ENCODE measurements at regions not wholly inside any gene's neighbourhood (a gene's known extent, or its start where the extent isn't known, plus 50 kb on each side); places are given as distances from the start of the nearest gene placed in this dataset.

DNA sequence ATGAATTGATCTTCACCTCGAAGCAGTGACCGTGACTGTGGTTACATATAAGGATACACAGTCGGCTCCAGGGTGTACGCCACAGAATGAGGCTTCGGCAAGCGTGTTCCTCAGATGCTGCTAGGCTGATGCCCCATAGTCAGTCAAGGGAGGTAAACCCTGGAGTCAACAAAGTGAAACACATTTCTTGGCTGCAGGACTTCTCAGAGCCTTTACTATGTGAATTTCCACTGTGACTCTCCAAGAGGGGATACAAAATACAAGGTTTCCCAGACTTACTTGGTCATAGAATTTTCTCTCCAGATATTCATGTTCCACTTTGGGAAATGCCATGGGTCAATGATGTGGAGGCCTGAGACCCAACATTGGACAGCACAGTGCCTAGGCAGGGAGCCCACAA lies 260.6 kb downstream of the BCL11B start:
- no peaks in the 10 kb centered on the region for H3K4me1 Mint-ChIP-seq
- ChIA-PET CTCF (no interaction called here), POLR2A (no interaction called here)
- no peaks in the 10 kb centered on the region for H3K27me3 Mint-ChIP-seq (ENCODE audit: low read depth)
- no peaks in the 10 kb centered on the region for H3K36me3 Mint-ChIP-seq
- H3K4me3 Mint-ChIP-seq = no peak overlapping the region
- no peaks in the 10 kb centered on the region for H3K9me3 Mint-ChIP-seq
- TF ChIP-seq MXD4 (CRISPR knock-in tag; IDR thresholded peaks at IDR 0.05; ENCODE audit: borderline replicate concordance) (no peak), FOXP1 (CRISPR knock-in tag; IDR thresholded peaks at IDR 0.05; ENCODE audit: borderline replicate concordance) (no peak), NFYB (CRISPR knock-in tag; conservative IDR thresholded peaks at IDR 0.05; ENCODE audit: low read depth) (no peak), ZNF416 (CRISPR knock-in tag; IDR thresholded peaks at IDR 0.05) (no peak), JUN (CRISPR knock-in tag; IDR thresholded peaks at IDR 0.05) (no peak), RORB (CRISPR knock-in tag; IDR thresholded peaks at IDR 0.05) (no peak), AR (CRISPR knock-in tag; IDR thresholded peaks at IDR 0.05) (no peak), MAX (CRISPR knock-in tag; IDR thresholded peaks at IDR 0.05) (no peak), EMX1 (CRISPR knock-in tag; IDR thresholded peaks at IDR 0.05) (no peak), NFE2L1 (CRISPR knock-in tag; IDR thresholded peaks at IDR 0.05) (no peak), ATF3 (CRISPR knock-in tag; conservative IDR thresholded peaks at IDR 0.05) (no peak), ZBTB21 (CRISPR knock-in tag; IDR thresholded peaks at IDR 0.05; ENCODE audit: borderline replicate concordance) (no peak), RELA (CRISPR knock-in tag; IDR thresholded peaks at IDR 0.05; ENCODE audit: borderline replicate concordance) (no peak), FOXK1 (CRISPR knock-in tag; IDR thresholded peaks at IDR 0.05) (no peak)
- TF ChIP-seq, protein P1, sequence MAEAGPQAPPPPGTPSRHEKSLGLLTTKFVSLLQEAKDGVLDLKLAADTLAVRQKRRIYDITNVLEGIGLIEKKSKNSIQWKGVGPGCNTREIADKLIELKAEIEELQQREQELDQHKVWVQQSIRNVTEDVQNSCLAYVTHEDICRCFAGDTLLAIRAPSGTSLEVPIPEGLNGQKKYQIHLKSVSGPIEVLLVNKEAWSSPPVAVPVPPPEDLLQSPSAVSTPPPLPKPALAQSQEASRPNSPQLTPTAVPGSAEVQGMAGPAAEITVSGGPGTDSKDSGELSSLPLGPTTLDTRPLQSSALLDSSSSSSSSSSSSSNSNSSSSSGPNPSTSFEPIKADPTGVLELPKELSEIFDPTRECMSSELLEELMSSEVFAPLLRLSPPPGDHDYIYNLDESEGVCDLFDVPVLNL (CRISPR knock-in tag; IDR thresholded peaks at IDR 0.05; ENCODE audit: borderline replicate concordance, low read depth) = no peak
- TF ChIP-seq, protein P2, sequence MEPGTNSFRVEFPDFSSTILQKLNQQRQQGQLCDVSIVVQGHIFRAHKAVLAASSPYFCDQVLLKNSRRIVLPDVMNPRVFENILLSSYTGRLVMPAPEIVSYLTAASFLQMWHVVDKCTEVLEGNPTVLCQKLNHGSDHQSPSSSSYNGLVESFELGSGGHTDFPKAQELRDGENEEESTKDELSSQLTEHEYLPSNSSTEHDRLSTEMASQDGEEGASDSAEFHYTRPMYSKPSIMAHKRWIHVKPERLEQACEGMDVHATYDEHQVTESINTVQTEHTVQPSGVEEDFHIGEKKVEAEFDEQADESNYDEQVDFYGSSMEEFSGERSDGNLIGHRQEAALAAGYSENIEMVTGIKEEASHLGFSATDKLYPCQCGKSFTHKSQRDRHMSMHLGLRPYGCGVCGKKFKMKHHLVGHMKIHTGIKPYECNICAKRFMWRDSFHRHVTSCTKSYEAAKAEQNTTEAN (CRISPR knock-in tag; IDR thresholded peaks at IDR 0.05) = no peak
- TF ChIP-seq, protein P3, sequence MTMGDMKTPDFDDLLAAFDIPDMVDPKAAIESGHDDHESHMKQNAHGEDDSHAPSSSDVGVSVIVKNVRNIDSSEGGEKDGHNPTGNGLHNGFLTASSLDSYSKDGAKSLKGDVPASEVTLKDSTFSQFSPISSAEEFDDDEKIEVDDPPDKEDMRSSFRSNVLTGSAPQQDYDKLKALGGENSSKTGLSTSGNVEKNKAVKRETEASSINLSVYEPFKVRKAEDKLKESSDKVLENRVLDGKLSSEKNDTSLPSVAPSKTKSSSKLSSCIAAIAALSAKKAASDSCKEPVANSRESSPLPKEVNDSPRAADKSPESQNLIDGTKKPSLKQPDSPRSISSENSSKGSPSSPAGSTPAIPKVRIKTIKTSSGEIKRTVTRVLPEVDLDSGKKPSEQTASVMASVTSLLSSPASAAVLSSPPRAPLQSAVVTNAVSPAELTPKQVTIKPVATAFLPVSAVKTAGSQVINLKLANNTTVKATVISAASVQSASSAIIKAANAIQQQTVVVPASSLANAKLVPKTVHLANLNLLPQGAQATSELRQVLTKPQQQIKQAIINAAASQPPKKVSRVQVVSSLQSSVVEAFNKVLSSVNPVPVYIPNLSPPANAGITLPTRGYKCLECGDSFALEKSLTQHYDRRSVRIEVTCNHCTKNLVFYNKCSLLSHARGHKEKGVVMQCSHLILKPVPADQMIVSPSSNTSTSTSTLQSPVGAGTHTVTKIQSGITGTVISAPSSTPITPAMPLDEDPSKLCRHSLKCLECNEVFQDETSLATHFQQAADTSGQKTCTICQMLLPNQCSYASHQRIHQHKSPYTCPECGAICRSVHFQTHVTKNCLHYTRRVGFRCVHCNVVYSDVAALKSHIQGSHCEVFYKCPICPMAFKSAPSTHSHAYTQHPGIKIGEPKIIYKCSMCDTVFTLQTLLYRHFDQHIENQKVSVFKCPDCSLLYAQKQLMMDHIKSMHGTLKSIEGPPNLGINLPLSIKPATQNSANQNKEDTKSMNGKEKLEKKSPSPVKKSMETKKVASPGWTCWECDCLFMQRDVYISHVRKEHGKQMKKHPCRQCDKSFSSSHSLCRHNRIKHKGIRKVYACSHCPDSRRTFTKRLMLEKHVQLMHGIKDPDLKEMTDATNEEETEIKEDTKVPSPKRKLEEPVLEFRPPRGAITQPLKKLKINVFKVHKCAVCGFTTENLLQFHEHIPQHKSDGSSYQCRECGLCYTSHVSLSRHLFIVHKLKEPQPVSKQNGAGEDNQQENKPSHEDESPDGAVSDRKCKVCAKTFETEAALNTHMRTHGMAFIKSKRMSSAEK (CRISPR knock-in tag; IDR thresholded peaks at IDR 0.05; ENCODE audit: borderline replicate concordance) = no peak
- DNase-seq (ENCODE audit: low spot score) (no peak), ATAC-seq (no peak)
- no peak overlapping the region for H3K27ac Mint-ChIP-seq

Data from WTC11 (cell line).